22Rv1 (cell line): ENCODE measurements at regions not wholly inside any gene's neighbourhood (a gene's known extent, or its start where the extent isn't known, plus 50 kb on each side); places are given as distances from the start of the nearest gene placed in this dataset.

Experiments
- ZFX ChIP-seq: fragments of 450-650 bp; IDR thresholded peaks from 2 replicates; pipeline ENCODE4 v1.6.1; 2017; ENCODE audit warnings: antibody characterized with exemption, borderline replicate concordance
- TF ChIP-seq, protein P1 (sequence below): fragments of 450-650 bp; IDR thresholded peaks from 2 replicates; pipeline ENCODE4 v1.5.1; 2017; ENCODE audit warnings: mild to moderate bottlenecking

DNA sequence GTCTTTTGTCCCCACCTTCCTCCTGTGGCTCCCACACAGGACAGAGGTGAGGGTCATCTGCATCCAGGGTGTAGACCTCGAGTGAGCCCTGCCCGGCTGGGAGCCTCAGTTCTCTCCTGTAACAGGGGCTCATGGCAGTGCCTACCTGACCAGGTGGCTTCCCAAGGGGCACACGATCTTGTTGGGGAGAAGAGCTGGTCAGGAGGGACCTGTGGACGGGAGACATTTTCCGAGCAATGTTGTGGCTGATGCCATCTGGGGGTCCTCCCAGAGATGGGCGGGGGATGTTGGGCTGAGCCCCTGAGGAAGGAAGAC lies 51.9 kb downstream of the CEBPB start:
- TF ChIP-seq, protein P1, sequence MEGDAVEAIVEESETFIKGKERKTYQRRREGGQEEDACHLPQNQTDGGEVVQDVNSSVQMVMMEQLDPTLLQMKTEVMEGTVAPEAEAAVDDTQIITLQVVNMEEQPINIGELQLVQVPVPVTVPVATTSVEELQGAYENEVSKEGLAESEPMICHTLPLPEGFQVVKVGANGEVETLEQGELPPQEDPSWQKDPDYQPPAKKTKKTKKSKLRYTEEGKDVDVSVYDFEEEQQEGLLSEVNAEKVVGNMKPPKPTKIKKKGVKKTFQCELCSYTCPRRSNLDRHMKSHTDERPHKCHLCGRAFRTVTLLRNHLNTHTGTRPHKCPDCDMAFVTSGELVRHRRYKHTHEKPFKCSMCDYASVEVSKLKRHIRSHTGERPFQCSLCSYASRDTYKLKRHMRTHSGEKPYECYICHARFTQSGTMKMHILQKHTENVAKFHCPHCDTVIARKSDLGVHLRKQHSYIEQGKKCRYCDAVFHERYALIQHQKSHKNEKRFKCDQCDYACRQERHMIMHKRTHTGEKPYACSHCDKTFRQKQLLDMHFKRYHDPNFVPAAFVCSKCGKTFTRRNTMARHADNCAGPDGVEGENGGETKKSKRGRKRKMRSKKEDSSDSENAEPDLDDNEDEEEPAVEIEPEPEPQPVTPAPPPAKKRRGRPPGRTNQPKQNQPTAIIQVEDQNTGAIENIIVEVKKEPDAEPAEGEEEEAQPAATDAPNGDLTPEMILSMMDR, result no peak
- no peak for TF ChIP-seq ZFX
